Loucy (cell line): ENCODE measurements at regions not wholly inside any gene's neighbourhood (a gene's known extent, or its start where the extent isn't known, plus 50 kb on each side); places are given as distances from the start of the nearest gene placed in this dataset.

Experiments used
- H2AFZ ChIP-seq: fragments of 200-600 bp; sonication (generic); 2 replicates; pipeline ENCODE4 v1.6.0; 2016; ENCODE audit warnings: antibody characterized with exemption, mild to moderate bottlenecking, low read length, moderate library complexity
- H3F3A ChIP-seq: fragments of 200-600 bp; 2 replicates; pipeline ENCODE4 v1.6.0; 2016; ENCODE audit warnings: antibody characterized with exemption, low read depth, mild to moderate bottlenecking
- H3K27me3 ChIP-seq: fragments of 200-600 bp; sonication (generic); 2 replicates; pipeline ENCODE4 v1.6.1; 2014; ENCODE audit warnings: low read length, mild to moderate bottlenecking; ENCODE audit not compliant: insufficient read depth, poor library complexity, severe bottlenecking
- H3K36me3 ChIP-seq: fragments of 200-600 bp; sonication (generic); 2 replicates; pipeline ENCODE4 v1.6.1; 2016; ENCODE audit warnings: low read length; ENCODE audit not compliant: insufficient read depth
- H3K4me1 ChIP-seq: fragments of 200-600 bp; sonication (generic); 2 replicates; pipeline ENCODE4 v1.5.1; 2014; ENCODE audit warnings: low read length, mild to moderate bottlenecking; ENCODE audit not compliant: insufficient read depth, poor library complexity, severe bottlenecking
- H3K4me2 ChIP-seq: fragments of 200-600 bp; sonication (generic); 2 replicates; pipeline ENCODE4 v1.6.0; 2014; ENCODE audit warnings: antibody characterized with exemption, low read length, low read depth, mild to moderate bottlenecking; ENCODE audit not compliant: poor library complexity, severe bottlenecking
- H3K4me3 ChIP-seq: fragments of 200-600 bp; sonication (generic); 2 replicates; pipeline ENCODE4 v1.5.1; 2014; ENCODE audit warnings: low read length, mild to moderate bottlenecking, mixed read lengths; ENCODE audit not compliant: poor library complexity, severe bottlenecking
- H3K79me2 ChIP-seq: fragments of 200-600 bp; sonication (generic); 2 replicates; pipeline ENCODE4 v1.6.1; 2014; ENCODE audit warnings: low read length; ENCODE audit not compliant: insufficient read depth
- H3K9ac ChIP-seq: fragments of 200-600 bp; sonication (generic); 2 replicates; pipeline ENCODE4 v1.6.0; 2014; ENCODE audit warnings: mild to moderate bottlenecking, low read depth, low read length, moderate library complexity; ENCODE audit not compliant: poor library complexity, severe bottlenecking
- H3K9me2 ChIP-seq: fragments of 200-600 bp; sonication (generic); replicated peaks from 2 replicates; pipeline ENCODE4 v1.6.1; 2016; ENCODE audit warnings: low read depth, low read length, mixed read lengths
- H3K9me3 ChIP-seq: fragments of 200-600 bp; sonication (generic); 2 replicates; pipeline ENCODE4 v1.6.1; 2014; ENCODE audit warnings: mild to moderate bottlenecking, antibody characterized with exemption, low read length, low read depth; ENCODE audit not compliant: insufficient read depth
- H4K20me1 ChIP-seq: fragments of 200-600 bp; sonication (generic); 2 replicates; pipeline ENCODE4 v1.6.0; 2014; ENCODE audit warnings: antibody characterized with exemption, low read length, mild to moderate bottlenecking; ENCODE audit not compliant: insufficient read depth, poor library complexity, severe bottlenecking
- EZH2phosphoT487 ChIP-seq: fragments of 200-600 bp; IDR thresholded peaks from 2 replicates; pipeline ENCODE4 v1.6.1; 2018; ENCODE audit warnings: antibody characterized with exemption, mild to moderate bottlenecking, moderate library complexity, borderline replicate concordance
- TF ChIP-seq, protein P1 (sequence below): fragments of 200-600 bp; sonication (generic); conservative IDR thresholded peaks from 2 replicates; pipeline ENCODE4 v1.5.1; 2014; ENCODE audit warnings: mild to moderate bottlenecking, antibody characterized with exemption, low read length

DNA sequence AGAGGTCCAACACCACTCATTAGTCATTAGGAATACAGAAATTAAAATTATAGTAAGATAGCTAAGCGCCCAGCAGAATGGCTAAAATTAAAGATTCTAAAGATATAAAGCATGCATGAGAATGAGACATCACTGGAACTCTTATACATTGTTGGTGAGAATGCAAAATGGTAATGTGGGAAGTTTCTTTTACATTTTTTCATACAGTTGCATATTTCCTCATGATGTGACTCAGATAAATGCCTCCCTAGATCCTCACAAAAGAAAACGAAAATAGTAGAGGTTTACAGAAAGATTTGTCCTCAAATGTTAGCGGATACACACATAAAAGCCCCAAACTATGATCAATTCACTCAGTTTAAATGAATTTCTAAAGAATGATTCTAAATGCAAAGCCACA is 633.7 kb upstream of the GJE1 start:
- no peak overlapping the region for H3K9ac ChIP-seq
- TF ChIP-seq, protein P1, sequence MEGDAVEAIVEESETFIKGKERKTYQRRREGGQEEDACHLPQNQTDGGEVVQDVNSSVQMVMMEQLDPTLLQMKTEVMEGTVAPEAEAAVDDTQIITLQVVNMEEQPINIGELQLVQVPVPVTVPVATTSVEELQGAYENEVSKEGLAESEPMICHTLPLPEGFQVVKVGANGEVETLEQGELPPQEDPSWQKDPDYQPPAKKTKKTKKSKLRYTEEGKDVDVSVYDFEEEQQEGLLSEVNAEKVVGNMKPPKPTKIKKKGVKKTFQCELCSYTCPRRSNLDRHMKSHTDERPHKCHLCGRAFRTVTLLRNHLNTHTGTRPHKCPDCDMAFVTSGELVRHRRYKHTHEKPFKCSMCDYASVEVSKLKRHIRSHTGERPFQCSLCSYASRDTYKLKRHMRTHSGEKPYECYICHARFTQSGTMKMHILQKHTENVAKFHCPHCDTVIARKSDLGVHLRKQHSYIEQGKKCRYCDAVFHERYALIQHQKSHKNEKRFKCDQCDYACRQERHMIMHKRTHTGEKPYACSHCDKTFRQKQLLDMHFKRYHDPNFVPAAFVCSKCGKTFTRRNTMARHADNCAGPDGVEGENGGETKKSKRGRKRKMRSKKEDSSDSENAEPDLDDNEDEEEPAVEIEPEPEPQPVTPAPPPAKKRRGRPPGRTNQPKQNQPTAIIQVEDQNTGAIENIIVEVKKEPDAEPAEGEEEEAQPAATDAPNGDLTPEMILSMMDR: no peak
- TF ChIP-seq EZH2phosphoT487: no peak
- peaks cover 4% of the 10 kb centered on the region for H3K4me1 ChIP-seq
- H3K9me3 ChIP-seq: no peaks in the 10 kb centered on the region
- no peaks in the 10 kb centered on the region for H3K27me3 ChIP-seq
- H3K4me3 ChIP-seq: no peak overlapping the region
- H3K36me3 ChIP-seq: no peaks in the 10 kb centered on the region
- no peaks in the 10 kb centered on the region for H4K20me1 ChIP-seq
- no peaks in the 10 kb centered on the region for H3F3A ChIP-seq
- H2AFZ ChIP-seq: no peak overlapping the region
- H3K79me2 ChIP-seq: no peaks in the 10 kb centered on the region
- no peak overlapping the region for H3K4me2 ChIP-seq
- H3K9me2 ChIP-seq: no peaks in the 10 kb centered on the region

DNA sequence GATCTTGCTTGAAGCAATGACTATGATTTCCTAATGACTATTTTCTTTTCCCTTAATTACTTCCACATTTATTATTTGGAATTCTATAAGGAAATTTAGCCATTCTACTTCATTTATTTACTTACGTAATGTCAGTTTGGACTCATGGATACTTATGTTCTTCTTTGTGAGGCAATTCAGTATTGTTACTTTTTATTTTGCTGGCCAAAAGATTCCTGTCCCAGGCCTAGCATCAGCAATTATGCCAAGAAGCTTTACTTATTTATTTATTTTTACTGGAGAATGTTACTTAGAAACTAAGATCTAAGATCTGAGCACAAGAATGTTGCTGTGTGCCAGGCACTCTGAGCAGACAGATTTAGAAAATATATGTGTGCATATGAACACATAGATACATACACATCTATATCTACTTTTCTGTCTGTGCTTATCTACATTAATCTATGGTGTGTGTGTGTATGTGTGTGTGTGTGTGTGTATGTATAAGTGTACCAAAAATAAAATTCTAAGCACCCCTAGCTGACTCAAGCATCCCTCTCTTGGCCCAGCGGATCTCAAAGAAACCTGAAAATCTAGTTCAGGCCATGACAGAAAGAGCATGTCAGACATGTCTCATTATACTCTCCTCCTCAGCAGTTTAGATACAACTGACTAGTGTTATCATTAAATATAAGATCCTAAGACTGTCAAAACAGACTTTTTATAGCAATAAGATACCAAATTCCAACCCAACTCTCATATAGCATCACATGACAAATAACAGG is 640.0 kb upstream of the GJE1 start:
- Histone ChIP-seq H3K4me1 (peaks cover 13% of the 10 kb centered on the region), H3K36me3 (no peaks in the 10 kb centered on the region), H3K4me2 (no peak overlapping the region), H3K79me2 (no peaks in the 10 kb centered on the region), H3K27me3 (no peaks in the 10 kb centered on the region), H3F3A (no peaks in the 10 kb centered on the region), H3K9me2 (no peaks in the 10 kb centered on the region), H4K20me1 (no peaks in the 10 kb centered on the region), H2AFZ (no peak overlapping the region), H3K9me3 (no peaks in the 10 kb centered on the region), H3K9ac (no peak overlapping the region), H3K4me3 (no peak overlapping the region)
- TF ChIP-seq, protein P1: no peak
- TF ChIP-seq EZH2phosphoT487: no peak

DNA sequence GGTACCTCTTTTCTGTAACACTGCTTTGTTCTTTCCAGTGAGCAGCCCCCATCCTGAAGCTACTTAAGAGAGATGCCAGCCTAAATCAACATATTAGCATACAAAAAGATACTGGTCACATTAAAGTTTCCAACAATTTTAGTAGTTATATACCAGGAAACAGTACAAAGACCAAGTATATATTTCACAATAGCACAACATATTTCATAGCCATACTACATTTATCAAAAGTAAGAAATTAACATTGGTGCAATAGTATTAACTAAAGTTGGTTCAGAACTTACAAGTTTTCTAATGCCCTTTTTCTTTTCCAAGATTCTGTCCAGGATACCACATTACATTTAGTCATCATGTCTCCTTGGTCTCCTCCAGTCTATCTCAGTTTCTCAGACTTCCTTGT is 641.0 kb upstream of the GJE1 start:
- no peak for TF ChIP-seq EZH2phosphoT487
- TF ChIP-seq, protein P1: no peak
- H3K79me2 ChIP-seq: no peaks in the 10 kb centered on the region
- H3F3A ChIP-seq: no peaks in the 10 kb centered on the region
- peaks cover 19% of the 10 kb centered on the region for H3K4me1 ChIP-seq
- H3K4me2 ChIP-seq: no peak overlapping the region
- H3K27me3 ChIP-seq: no peaks in the 10 kb centered on the region
- H2AFZ ChIP-seq: peak overlapping the region; percentile 52; the same call in 1 of the 2 replicates
- no peaks in the 10 kb centered on the region for H3K36me3 ChIP-seq
- no peaks in the 10 kb centered on the region for H3K9me3 ChIP-seq
- no peaks in the 10 kb centered on the region for H3K9me2 ChIP-seq
- no peaks in the 10 kb centered on the region for H4K20me1 ChIP-seq
- H3K9ac ChIP-seq: no peak overlapping the region
- H3K4me3 ChIP-seq: no peak overlapping the region
